KMS-11 (cell line): ENCODE measurements at regions not wholly inside any gene's neighbourhood (a gene's known extent, or its start where the extent isn't known, plus 50 kb on each side); places are given as distances from the start of the nearest gene placed in this dataset.

Source experiments
- H2AFZ ChIP-seq: fragments of 200-600 bp; sonication (generic); 2 replicates; pipeline ENCODE4 v1.6.1; 2016; ENCODE audit warnings: antibody characterized with exemption, mixed run types, low read depth
- H3K27ac ChIP-seq: fragments of 200-600 bp; sonication (generic); 2 replicates; pipeline ENCODE4 v1.6.1; 2016; ENCODE audit warnings: mild to moderate bottlenecking, mixed run types
- H3K27me3 ChIP-seq: fragments of 200-600 bp; sonication (generic); 2 replicates; pipeline ENCODE4 v1.6.1; 2017; ENCODE audit warnings: mild to moderate bottlenecking, low read depth, mixed run types, moderate library complexity; ENCODE audit not compliant: insufficient read depth
- H3K36me3 ChIP-seq: fragments of 200-600 bp; sonication (generic); 2 replicates; pipeline ENCODE4 v1.6.1; 2017; ENCODE audit warnings: mild to moderate bottlenecking, mixed run types; ENCODE audit not compliant: insufficient read depth
- H3K4me1 ChIP-seq: fragments of 200-600 bp; sonication (generic); 2 replicates; pipeline ENCODE4 v1.6.1; 2016; ENCODE audit warnings: mild to moderate bottlenecking, low read depth, mixed run types; ENCODE audit not compliant: poor library complexity, severe bottlenecking
- H3K4me2 ChIP-seq: fragments of 200-600 bp; sonication (generic); 2 replicates; pipeline ENCODE4 v1.7.0; 2016; ENCODE audit warnings: mild to moderate bottlenecking, mixed run types
- H3K4me3 ChIP-seq: fragments of 200-600 bp; sonication (generic); IDR thresholded peaks from 2 replicates; pipeline ENCODE4 v1.6.1; 2017; ENCODE audit warnings: low read depth, low read length, mixed read lengths; ENCODE audit not compliant: insufficient read depth
- H3K79me2 ChIP-seq: fragments of 200-600 bp; sonication (generic); 2 replicates; pipeline ENCODE4 v1.6.1; 2016; ENCODE audit warnings: low read depth, mixed run types; ENCODE audit not compliant: insufficient read depth
- H3K9ac ChIP-seq: fragments of 200-600 bp; sonication (generic); 2 replicates; pipeline ENCODE4 v1.6.1; 2016; ENCODE audit warnings: mild to moderate bottlenecking, mixed run types
- H4K20me1 ChIP-seq: fragments of 200-600 bp; sonication (generic); 2 replicates; pipeline ENCODE4 v1.6.1; 2016; ENCODE audit warnings: mild to moderate bottlenecking, mixed run types; ENCODE audit not compliant: insufficient read depth
- CTCF ChIP-seq: fragments of 200-600 bp; sonication (generic); conservative IDR thresholded peaks from 2 replicates; pipeline ENCODE4 v1.6.1; 2017; ENCODE audit warnings: low read depth, mild to moderate bottlenecking, antibody characterized with exemption, low read length, moderate library complexity, mixed read lengths

- TF ChIP-seq CTCF, result no peak
- Histone ChIP-seq H3K27ac (no peak overlapping the region), H3K4me2 (no peak overlapping the region), H2AFZ (no peak overlapping the region), H3K79me2 (no peaks in the 10 kb centered on the region), H3K4me1 (no peaks in the 10 kb centered on the region), H3K36me3 (no peaks in the 10 kb centered on the region), H3K27me3 (no peaks in the 10 kb centered on the region), H3K9ac (no peak overlapping the region), H3K4me3 (no peak overlapping the region), H4K20me1 (no peaks in the 10 kb centered on the region)
Measured at GRCh38 chr14:48553443-48553842, 878.0 kb upstream of the MDGA2 start.

DNA sequence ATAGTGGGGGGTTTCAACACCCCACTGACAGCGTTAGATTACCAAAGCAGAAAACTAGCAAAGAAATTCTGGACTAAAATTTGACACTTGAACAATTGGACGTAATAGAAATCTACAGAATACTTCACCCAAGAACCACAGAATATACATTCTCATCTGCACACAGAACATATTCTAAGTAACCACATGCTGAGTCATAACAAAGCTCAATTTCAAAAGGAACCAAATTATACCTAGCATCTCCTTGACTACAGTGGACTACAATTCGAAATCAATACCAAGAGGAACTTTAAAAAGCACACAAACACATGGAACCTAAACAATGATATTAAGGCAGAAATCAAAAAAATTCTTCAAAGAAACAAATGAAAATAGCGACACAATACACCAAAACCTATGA, 871.6 kb upstream of the MDGA2 start:
- Histone ChIP-seq H4K20me1 (no peaks in the 10 kb centered on the region), H3K4me2 (0 out of 2 replicates have a peak overlapping the region, but pooled peaks have one; percentile 13), H3K27me3 (no peaks in the 10 kb centered on the region), H3K9ac (peak overlapping the region; percentile 13; the same call in 1 of the 2 replicates), H3K27ac (peak overlapping the region; percentile 37), H3K36me3 (no peaks in the 10 kb centered on the region), H2AFZ (peak overlapping the region; percentile 12; the same call in 1 of the 2 replicates), H3K79me2 (no peaks in the 10 kb centered on the region), H3K4me1 (peaks cover 19% of the 10 kb centered on the region), H3K4me3 (no peak overlapping the region)
- no peak for TF ChIP-seq CTCF

DNA sequence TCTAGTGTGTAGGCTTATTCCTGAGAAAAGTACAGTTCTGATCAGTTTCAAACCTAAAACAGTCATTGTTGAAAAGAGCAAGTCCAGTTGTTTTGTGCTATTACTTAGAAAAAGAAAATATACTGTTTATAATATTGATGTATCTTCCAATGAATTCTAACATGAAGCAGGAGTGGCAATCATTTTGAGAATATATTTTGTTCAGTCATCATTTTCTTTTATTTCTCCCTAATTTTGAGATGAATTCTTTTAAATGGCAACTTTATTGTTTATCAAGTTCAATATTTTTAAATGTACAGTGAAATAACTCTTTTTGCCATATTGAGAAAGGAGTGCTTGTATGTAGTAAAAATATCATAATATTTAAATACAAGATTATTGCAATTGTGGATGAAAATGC, 862.2 kb upstream of the MDGA2 start:
- Histone ChIP-seq H3K4me2 (no peak overlapping the region), H4K20me1 (no peaks in the 10 kb centered on the region), H3K27me3 (no peaks in the 10 kb centered on the region), H3K4me3 (no peak overlapping the region), H3K79me2 (no peaks in the 10 kb centered on the region), H3K27ac (no peak overlapping the region), H3K9ac (no peak overlapping the region), H3K36me3 (no peaks in the 10 kb centered on the region), H2AFZ (no peak overlapping the region), H3K4me1 (no peaks in the 10 kb centered on the region)
- TF ChIP-seq CTCF, result no peak

DNA sequence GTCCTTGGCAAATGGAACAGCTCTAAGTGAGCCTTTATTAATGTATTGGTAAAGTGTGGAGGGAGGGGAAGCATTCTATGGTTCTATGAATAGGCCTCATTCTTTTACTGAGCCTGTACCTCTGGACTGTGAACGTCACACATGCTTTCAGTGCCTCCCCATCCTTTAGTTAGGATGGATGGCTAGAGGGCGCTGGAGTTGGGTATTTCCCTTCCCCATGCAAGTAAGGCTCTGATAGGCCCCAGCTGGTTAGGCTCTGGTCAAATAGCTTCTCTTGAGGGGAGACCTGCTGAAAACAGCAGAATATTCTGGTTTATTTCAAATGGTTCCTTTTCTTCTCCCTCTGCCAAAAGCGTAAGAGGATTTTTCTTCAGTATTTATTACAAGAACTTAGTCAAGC, 860.9 kb upstream of the MDGA2 start:
- no peak overlapping the region for H3K27ac ChIP-seq

More for the DNA sequence above, 860.9 kb upstream of the MDGA2 start:
- TF ChIP-seq CTCF, result no peak
- Histone ChIP-seq H3K27me3 (no peaks in the 10 kb centered on the region), H3K4me2 (no peak overlapping the region), H4K20me1 (no peaks in the 10 kb centered on the region), H2AFZ (no peak overlapping the region), H3K4me3 (no peak overlapping the region), H3K79me2 (no peaks in the 10 kb centered on the region), H3K4me1 (no peaks in the 10 kb centered on the region), H3K36me3 (no peaks in the 10 kb centered on the region), H3K9ac (no peak overlapping the region)
